HEK293 (cell line): ENCODE measurements at regions not wholly inside any gene's neighbourhood (a gene's known extent, or its start where the extent isn't known, plus 50 kb on each side); places are given as distances from the start of the nearest gene placed in this dataset.

Experiments used
- CTCF ChIA-PET: fragments of 350-600 bp; formaldehyde crosslinking; extraction: SDS; loops from one replicate; lab custom pipeline; 2021; ENCODE audit warnings: antibody characterized with exemption; lab: Yijun Ruan, JAX
- POLR2A ChIA-PET: fragments of 300-600 bp; formaldehyde crosslinking; extraction: SDS; loops from one replicate; lab custom pipeline; 2020; ENCODE audit warnings: antibody characterized with exemption, inconsistent platforms; lab: Yijun Ruan, JAX
- H3K27ac ChIP-seq: fragments of 200-500 bp; sonication (Bioruptor generic); 2 replicates; pipeline ENCODE4 v1.5.1; 2014; ENCODE audit warnings: low read depth, low read length, control low read depth, inconsistent platforms; ENCODE audit errors: extremely low read depth
- H3K36me3 ChIP-seq, 2 experiments: fragments of 200-500 bp in 1 of 2; sonication (Bioruptor generic) in 1 of 2; 1 replicate in 1 of 2; 2 replicates in 1 of 2; pipeline ENCODE4 v1.5.1; 2014 to 2017; ENCODE audit warnings: inconsistent platforms in 2 of 2, low read length in 2 of 2; ENCODE audit not compliant: control insufficient read depth in 2 of 2, insufficient read depth in 1 of 2
- H3K4me1 ChIP-seq: fragments of 200-500 bp; sonication (Bioruptor generic); 2 replicates; pipeline ENCODE4 v1.5.1; 2014; ENCODE audit warnings: mild to moderate bottlenecking, low read length, inconsistent platforms; ENCODE audit not compliant: control insufficient read depth, insufficient read depth
- H3K4me3 ChIP-seq: 2 replicates; pipeline ENCODE4 v1.5.1; 2011; ENCODE audit warnings: low read depth, mild to moderate bottlenecking, control low read depth, low read length, moderate library complexity
- H3K9me3 ChIP-seq: fragments of 200-500 bp; sonication (Bioruptor generic); 2 replicates; pipeline ENCODE4 v1.5.1; 2014; ENCODE audit warnings: low read depth, low read length, inconsistent platforms; ENCODE audit not compliant: control insufficient read depth, insufficient read depth
- ZIC2 ChIP-seq: fragments of 450-650 bp; formaldehyde crosslinking; IDR thresholded peaks from 2 replicates; pipeline ENCODE4 v1.5.1; 2016; ENCODE audit warnings: missing biosample characterization, missing genetic modification characterization
- ZNF529 ChIP-seq: fragments of 450-650 bp; formaldehyde crosslinking; IDR thresholded peaks from 2 replicates; pipeline ENCODE4 v1.5.1; 2017; ENCODE audit warnings: missing genetic modification characterization, missing biosample characterization; ENCODE audit not compliant: insufficient replicate concordance
- ZNF777 ChIP-seq: fragments of 450-650 bp; formaldehyde crosslinking; IDR thresholded peaks from 2 replicates; pipeline ENCODE4 v1.5.1; 2017; ENCODE audit warnings: missing biosample characterization, missing genetic modification characterization, borderline replicate concordance
- TF ChIP-seq, protein P1 (sequence below): fragments of 450-650 bp; formaldehyde crosslinking; IDR thresholded peaks from 2 replicates; pipeline ENCODE4 v1.5.1; 2016; ENCODE audit warnings: missing biosample characterization, missing genetic modification characterization

DNA sequence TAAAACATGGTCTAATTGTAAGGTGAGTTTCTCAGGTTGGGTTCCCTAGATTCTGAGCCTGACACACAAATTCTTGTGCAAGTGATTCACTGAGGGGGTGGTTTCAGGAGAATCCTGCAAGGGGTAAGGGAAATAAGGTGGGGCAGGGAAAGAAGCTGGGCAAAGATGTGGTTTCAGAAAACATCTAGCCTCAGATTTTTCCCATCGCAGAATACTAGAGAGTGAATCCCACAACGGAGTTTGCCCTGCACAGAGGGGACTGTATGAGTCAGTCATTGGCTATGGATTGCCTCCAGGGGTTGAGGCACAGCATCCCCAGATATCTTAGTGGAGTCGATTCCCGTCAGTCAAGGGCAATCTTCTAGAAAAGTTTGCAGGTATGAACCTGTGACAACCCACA, 65.2 kb downstream of the PRL start (continued):
- TF ChIP-seq, protein P1, sequence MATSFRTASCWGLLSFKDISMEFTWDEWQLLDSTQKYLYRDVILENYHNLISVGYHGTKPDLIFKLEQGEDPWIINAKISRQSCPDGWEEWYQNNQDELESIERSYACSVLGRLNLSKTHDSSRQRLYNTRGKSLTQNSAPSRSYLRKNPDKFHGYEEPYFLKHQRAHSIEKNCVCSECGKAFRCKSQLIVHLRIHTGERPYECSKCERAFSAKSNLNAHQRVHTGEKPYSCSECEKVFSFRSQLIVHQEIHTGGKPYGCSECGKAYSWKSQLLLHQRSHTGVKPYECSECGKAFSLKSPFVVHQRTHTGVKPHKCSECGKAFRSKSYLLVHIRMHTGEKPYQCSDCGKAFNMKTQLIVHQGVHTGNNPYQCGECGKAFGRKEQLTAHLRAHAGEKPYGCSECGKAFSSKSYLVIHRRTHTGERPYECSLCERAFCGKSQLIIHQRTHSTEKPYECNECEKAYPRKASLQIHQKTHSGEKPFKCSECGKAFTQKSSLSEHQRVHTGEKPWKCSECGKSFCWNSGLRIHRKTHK (tag by site-specific recombination): no peak
- TF ChIP-seq ZIC2 (tag by site-specific recombination): no peak

GRCh38 chr6:22236626-22237414, 60.0 kb downstream of the PRL start:
- H3K4me3 ChIP-seq: no peak overlapping the region; the same call in 1 of the 2 replicates
- TF ChIP-seq ZNF529 (peak; percentile 24), ZNF777 (tag by site-specific recombination) (no peak)
- H3K9me3 ChIP-seq: no peaks in the 10 kb centered on the region
- no peak overlapping the region for H3K27ac ChIP-seq
- no peaks in the 10 kb centered on the region for H3K36me3 ChIP-seq
- ChIA-PET POLR2A (interaction anchor here (1.0 kb wide), 1 partner anchor 283 kb away, joined by 3 read pairs; no protein-coding TSS in a partner anchor), CTCF (no interaction called here)
- H3K4me1 ChIP-seq: no peaks in the 10 kb centered on the region; the same call in 1 of the 2 replicates
